Astrocyte of the spinal cord (primary cell): ENCODE measurements at regions not wholly inside any gene's neighbourhood (a gene's known extent, or its start where the extent isn't known, plus 50 kb on each side); places are given as distances from the start of the nearest gene placed in this dataset.

Source experiments
- DNase-seq: peaks from one replicate; pipeline ENCODE4 v3.0.0; 2011; ENCODE audit warnings: low read depth, low spot score
- H3K4me3 ChIP-seq: 2 replicates; pipeline ENCODE4 v1.5.1; 2011; ENCODE audit warnings: low read depth, mild to moderate bottlenecking, low read length, moderate library complexity
- in situ Hi-C: cut with HindIII; loops from 2 replicates; pipeline ENCODE4 v1.10.0; 2017; ENCODE audit warnings: low sequenced_read_pairs
- TF ChIP-seq, protein P1 (sequence below): IDR thresholded peaks from 2 replicates; pipeline ENCODE4 v1.5.1; 2012; ENCODE audit warnings: low read depth, mild to moderate bottlenecking, low read length, inconsistent platforms

- in situ Hi-C loops = no loop called here
- TF ChIP-seq, protein P1, sequence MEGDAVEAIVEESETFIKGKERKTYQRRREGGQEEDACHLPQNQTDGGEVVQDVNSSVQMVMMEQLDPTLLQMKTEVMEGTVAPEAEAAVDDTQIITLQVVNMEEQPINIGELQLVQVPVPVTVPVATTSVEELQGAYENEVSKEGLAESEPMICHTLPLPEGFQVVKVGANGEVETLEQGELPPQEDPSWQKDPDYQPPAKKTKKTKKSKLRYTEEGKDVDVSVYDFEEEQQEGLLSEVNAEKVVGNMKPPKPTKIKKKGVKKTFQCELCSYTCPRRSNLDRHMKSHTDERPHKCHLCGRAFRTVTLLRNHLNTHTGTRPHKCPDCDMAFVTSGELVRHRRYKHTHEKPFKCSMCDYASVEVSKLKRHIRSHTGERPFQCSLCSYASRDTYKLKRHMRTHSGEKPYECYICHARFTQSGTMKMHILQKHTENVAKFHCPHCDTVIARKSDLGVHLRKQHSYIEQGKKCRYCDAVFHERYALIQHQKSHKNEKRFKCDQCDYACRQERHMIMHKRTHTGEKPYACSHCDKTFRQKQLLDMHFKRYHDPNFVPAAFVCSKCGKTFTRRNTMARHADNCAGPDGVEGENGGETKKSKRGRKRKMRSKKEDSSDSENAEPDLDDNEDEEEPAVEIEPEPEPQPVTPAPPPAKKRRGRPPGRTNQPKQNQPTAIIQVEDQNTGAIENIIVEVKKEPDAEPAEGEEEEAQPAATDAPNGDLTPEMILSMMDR = no peak
- H3K4me3 ChIP-seq = no peak overlapping the region
- DNase-seq = no peak
These were observed 181.2 kb downstream of the EMP1 start for GRCh38 chr12:13377698-13378097.

DNA sequence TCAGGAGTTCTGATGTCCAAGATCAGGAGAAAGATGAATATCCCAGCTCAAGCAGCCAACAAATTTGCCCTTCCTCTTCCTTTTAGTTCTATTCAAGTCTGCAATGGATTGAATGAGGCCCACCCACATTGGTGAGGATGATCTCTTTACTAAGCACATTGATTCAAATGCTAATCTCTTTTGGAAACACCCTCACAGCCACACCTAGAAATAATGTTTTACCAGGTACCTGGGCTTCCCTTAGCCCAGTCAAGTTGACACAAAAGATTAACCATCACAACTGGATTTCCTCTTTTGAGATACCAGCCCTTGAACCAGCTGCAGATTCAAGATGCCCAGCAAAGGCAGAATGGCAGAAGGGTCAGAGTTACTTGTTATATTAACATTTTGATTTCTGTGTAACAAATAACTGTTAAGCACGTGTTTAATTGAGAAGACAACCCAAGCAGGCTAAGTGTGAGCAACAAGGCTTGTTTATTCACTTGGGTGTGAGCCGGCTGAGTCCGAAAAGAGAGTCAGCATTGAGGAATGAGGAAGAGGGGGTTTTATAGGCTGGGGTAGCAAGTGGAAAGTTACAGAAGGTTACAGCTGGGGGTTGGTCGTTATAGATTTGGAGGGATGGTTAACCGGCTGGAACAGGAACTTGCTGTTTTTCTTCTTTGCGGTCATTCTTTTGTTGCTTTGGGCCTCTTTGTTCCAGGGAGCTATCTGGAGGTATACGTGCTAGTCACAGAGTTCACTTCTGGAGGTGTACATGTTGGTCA lies 180.3 kb downstream of the EMP1 start:
- DNase-seq = peak; percentile 5
- in situ Hi-C loops = no loop called here
- TF ChIP-seq, protein P1 = no peak
- no peak overlapping the region for H3K4me3 ChIP-seq

- in situ Hi-C loops = no loop called here
- no peak for DNase-seq
- TF ChIP-seq, protein P1 = no peak
- no peak overlapping the region for H3K4me3 ChIP-seq
These were observed 179.2 kb downstream of the EMP1 start for GRCh38 chr12:13375583-13376345.

DNA sequence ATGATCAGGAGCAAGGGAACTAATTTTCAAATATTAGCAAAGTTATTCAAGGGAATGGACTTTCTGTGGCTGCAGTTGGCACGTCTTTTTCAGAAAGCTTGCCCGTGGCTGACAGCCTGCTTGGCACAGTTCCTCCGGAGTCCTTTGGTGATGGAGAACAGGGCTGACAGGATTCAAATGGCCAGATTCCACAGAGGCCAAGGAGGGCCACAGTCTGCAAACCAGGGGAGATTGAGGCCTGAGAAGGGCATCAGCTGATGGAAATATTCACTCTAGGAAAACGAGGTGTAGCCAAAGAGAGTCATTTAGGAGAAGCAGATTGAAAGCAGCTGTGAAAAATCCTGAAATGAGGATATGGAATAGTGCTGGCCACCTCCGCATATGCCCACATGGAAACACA lies 178.3 kb downstream of the EMP1 start:
- in situ Hi-C loops = no loop called here
- no peak for DNase-seq
- H3K4me3 ChIP-seq = no peak overlapping the region
- TF ChIP-seq, protein P1 = no peak

DNA sequence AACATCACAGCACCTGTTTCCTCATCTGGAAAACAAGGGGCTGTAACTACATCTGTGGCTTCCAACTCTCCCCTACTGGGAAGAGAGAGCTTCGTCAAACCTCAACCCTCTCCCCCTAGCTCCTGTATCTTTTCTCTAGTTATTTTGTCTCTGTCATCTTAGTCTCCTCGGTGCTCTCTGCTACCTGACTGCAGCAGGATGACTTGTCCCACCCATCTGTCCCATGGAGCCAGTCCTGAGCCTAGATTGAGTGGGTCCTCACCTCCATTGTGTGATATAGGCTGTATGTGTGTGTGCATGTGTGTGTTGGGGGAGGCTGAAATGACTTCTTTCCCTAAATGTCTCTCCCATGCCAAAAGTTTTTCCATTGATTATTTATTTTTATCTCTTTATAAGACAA lies 177.3 kb downstream of the EMP1 start:
- in situ Hi-C loops = no loop called here
- no peak overlapping the region for H3K4me3 ChIP-seq
- no peak for DNase-seq
- TF ChIP-seq, protein P1 = no peak

DNA sequence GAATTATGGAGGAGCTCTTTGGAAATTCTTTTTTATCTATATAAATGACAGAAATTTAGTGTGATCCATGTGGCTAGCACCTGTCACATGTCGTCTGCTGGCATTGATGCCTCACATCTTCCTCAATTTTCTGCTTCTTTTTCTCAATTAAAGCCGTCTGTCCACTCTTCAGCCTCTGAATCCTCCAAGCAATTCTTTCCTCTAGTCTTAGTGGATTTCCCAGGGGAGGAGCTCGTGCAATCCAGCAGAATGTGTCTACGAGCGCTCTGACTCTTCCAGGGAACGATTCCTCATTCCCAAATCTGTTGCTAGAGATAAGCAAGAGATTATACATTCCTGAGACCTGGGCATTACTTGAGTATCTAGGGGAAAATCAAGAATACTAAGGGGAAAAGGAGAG lies 176.6 kb downstream of the EMP1 start:
- no peak for DNase-seq
- H3K4me3 ChIP-seq = no peak overlapping the region
- TF ChIP-seq, protein P1 = no peak
- in situ Hi-C loops = no loop called here
